ENCODE measurements at regions not wholly inside any gene's neighbourhood (a gene's known extent, or its start where the extent isn't known, plus 50 kb on each side); places are given as distances from the start of the nearest gene placed in this dataset.

GRCh38 chr2:41920181-41920580, 127.6 kb upstream of the PKDCC start:
- Histone ChIP-seq H3K9me3 (replicated peaks; ENCODE audit: insufficient read depth, low read length) (no peaks in the 10 kb centered on the region), H3F3A (ENCODE audit: insufficient read depth, low read length) (no peaks in the 10 kb centered on the region), H3K79me2 (ENCODE audit: low read length) (no peaks in the 10 kb centered on the region), H4K20me1 (ENCODE audit: insufficient read depth, low read length) (no peaks in the 10 kb centered on the region), H3K9me2 (replicated peaks; ENCODE audit: insufficient read depth, low read length) (no peaks in the 10 kb centered on the region), H2AFZ (ENCODE audit: low read length) (no peak overlapping the region), H3K4me3 (ENCODE audit: low read length) (no peak overlapping the region), H3K36me3 (replicated peaks; ENCODE audit: insufficient read depth, low read length) (no peaks in the 10 kb centered on the region), H3K9ac (ENCODE audit: low read length) (no peak overlapping the region), H3K4me2 (ENCODE audit: low read depth, low read length) (no peak overlapping the region), H3K27ac (ENCODE audit: low read length) (no peak overlapping the region), H3K4me1 (ENCODE audit: low read length) (no peaks in the 10 kb centered on the region), H3K27me3 (replicated peaks; ENCODE audit: insufficient read depth, low read length) (no peaks in the 10 kb centered on the region)
- no peak for DNase-seq
- TF ChIP-seq CTCF (IDR thresholded peaks at IDR 0.05; ENCODE audit: low read length): no peak
- no peak for TF ChIP-seq EZH2 (optimal IDR thresholded peaks at IDR 0.05; ENCODE audit: low read depth, low read length)
- TF ChIP-seq EZH2phosphoT487 (IDR thresholded peaks at IDR 0.05; ENCODE audit: low read length): no peak

GRCh38 chr2:41920812-41921211, 127.0 kb upstream of the PKDCC start:
- no peak for DNase-seq
- Histone ChIP-seq H2AFZ (ENCODE audit: low read length) (no peak overlapping the region), H3K27ac (ENCODE audit: low read length) (no peak overlapping the region), H3K4me3 (ENCODE audit: low read length) (no peak overlapping the region), H3K4me2 (ENCODE audit: low read depth, low read length) (no peak overlapping the region), H3K27me3 (replicated peaks; ENCODE audit: insufficient read depth, low read length) (no peaks in the 10 kb centered on the region), H3F3A (ENCODE audit: insufficient read depth, low read length) (no peaks in the 10 kb centered on the region), H3K9me3 (replicated peaks; ENCODE audit: insufficient read depth, low read length) (no peaks in the 10 kb centered on the region), H3K36me3 (replicated peaks; ENCODE audit: insufficient read depth, low read length) (no peaks in the 10 kb centered on the region), H3K79me2 (ENCODE audit: low read length) (no peaks in the 10 kb centered on the region), H4K20me1 (ENCODE audit: insufficient read depth, low read length) (no peaks in the 10 kb centered on the region), H3K9ac (ENCODE audit: low read length) (no peak overlapping the region), H3K4me1 (ENCODE audit: low read length) (no peaks in the 10 kb centered on the region), H3K9me2 (replicated peaks; ENCODE audit: insufficient read depth, low read length) (no peaks in the 10 kb centered on the region)
- TF ChIP-seq EZH2 (optimal IDR thresholded peaks at IDR 0.05; ENCODE audit: low read depth, low read length) (no peak), CTCF (IDR thresholded peaks at IDR 0.05; ENCODE audit: low read length) (no peak), EZH2phosphoT487 (IDR thresholded peaks at IDR 0.05; ENCODE audit: low read length) (no peak)

- H3K79me2 ChIP-seq (ENCODE audit: low read length): no peaks in the 10 kb centered on the region
- no peak overlapping the region for H3K9ac ChIP-seq (ENCODE audit: low read length)
- H3F3A ChIP-seq (ENCODE audit: insufficient read depth, low read length): no peaks in the 10 kb centered on the region
- H2AFZ ChIP-seq (ENCODE audit: low read length): no peak overlapping the region
- no peaks in the 10 kb centered on the region for H3K27me3 ChIP-seq (replicated peaks; ENCODE audit: insufficient read depth, low read length)
- H3K4me3 ChIP-seq (ENCODE audit: low read length): no peak overlapping the region
- H3K4me1 ChIP-seq (ENCODE audit: low read length): no peaks in the 10 kb centered on the region
- H3K9me3 ChIP-seq (replicated peaks; ENCODE audit: insufficient read depth, low read length): no peaks in the 10 kb centered on the region
- no peak overlapping the region for H3K4me2 ChIP-seq (ENCODE audit: low read depth, low read length)
- H3K9me2 ChIP-seq (replicated peaks; ENCODE audit: insufficient read depth, low read length): no peaks in the 10 kb centered on the region
- DNase-seq: no peak
- no peak overlapping the region for H3K27ac ChIP-seq (ENCODE audit: low read length)
- H4K20me1 ChIP-seq (ENCODE audit: insufficient read depth, low read length): no peaks in the 10 kb centered on the region
- H3K36me3 ChIP-seq (replicated peaks; ENCODE audit: insufficient read depth, low read length): no peaks in the 10 kb centered on the region
- no peak for TF ChIP-seq EZH2 (optimal IDR thresholded peaks at IDR 0.05; ENCODE audit: low read depth, low read length)
- no peak for TF ChIP-seq EZH2phosphoT487 (IDR thresholded peaks at IDR 0.05; ENCODE audit: low read length)
- no peak for TF ChIP-seq CTCF (IDR thresholded peaks at IDR 0.05; ENCODE audit: low read length)
Measured at GRCh38 chr2:41922177-41922576, 125.6 kb upstream of the PKDCC start.

Measured in MM.1S (cell line).